AG04449 (cell line): ENCODE measurements at regions not wholly inside any gene's neighbourhood (a gene's known extent, or its start where the extent isn't known, plus 50 kb on each side); places are given as distances from the start of the nearest gene placed in this dataset.
"Not testable (repeated sequence)": the region's sequence is repeated elsewhere in the genome, so short reads cannot be mapped to it uniquely, and the experiment has no call there.

ENCODE experiments used
- CTCF ChIA-PET: fragments of 350-600 bp; formaldehyde crosslinking; extraction: SDS; loops from one replicate; lab custom pipeline; 2021; ENCODE audit warnings: antibody characterized with exemption; lab: Yijun Ruan, JAX
- POLR2A ChIA-PET: fragments of 400-600, 350-600 bp; formaldehyde crosslinking; extraction: SDS; loops from one replicate; lab custom pipeline; 2020; ENCODE audit warnings: antibody characterized with exemption, inconsistent platforms; lab: Yijun Ruan, JAX
- DNase-seq: peaks from one replicate; pipeline ENCODE4 v3.0.0-alpha.2; 2010; ENCODE audit warnings: low read depth, low spot score
- H3K4me3 ChIP-seq: 2 replicates; pipeline ENCODE4 v1.5.1; 2011; ENCODE audit warnings: low read depth, mild to moderate bottlenecking, control low read depth, low read length
- CTCF ChIP-seq: IDR thresholded peaks from one replicate; pipeline ENCODE4 v1.5.1; 2011; ENCODE audit warnings: mild to moderate bottlenecking, moderate library complexity, low read length, control low read depth, inconsistent platforms; ENCODE audit not compliant: insufficient read depth; ENCODE audit errors: missing control alignments

GRCh38 chr11:114794048-114794684 lies 115.8 kb downstream of the NXPE2 start:
- no peak overlapping the region for H3K4me3 ChIP-seq
- ChIA-PET POLR2A (no interaction called here), CTCF (interaction anchor here (1.3 kb wide), 1 partner anchor 19 kb away, joined by 4 read pairs; no protein-coding TSS in a partner anchor)
- DNase-seq, result no peak
- TF ChIP-seq CTCF, result no peak

GRCh38 chr11:114796954-114797721 lies 118.8 kb downstream of the NXPE2 start:
- ChIA-PET POLR2A (no interaction called here), CTCF (interaction anchor here (1.2 kb wide), 1 partner anchor 23 kb away, joined by 3 read pairs; no protein-coding TSS in a partner anchor)
- no peak for DNase-seq
- TF ChIP-seq CTCF, result no peak
- no peak overlapping the region for H3K4me3 ChIP-seq

- no peak for DNase-seq
- TF ChIP-seq CTCF, result no peak
- ChIA-PET POLR2A (no interaction called here), CTCF (no interaction called here)
- no peak overlapping the region for H3K4me3 ChIP-seq
These were observed 121.1 kb downstream of the NXPE2 start for GRCh38 chr11:114799476-114799875.

- DNase-seq, result no peak
- ChIA-PET POLR2A (no interaction called here), CTCF (no interaction called here)
- no peak for TF ChIP-seq CTCF
- no peak overlapping the region for H3K4me3 ChIP-seq
These were observed 123.4 kb downstream of the NXPE2 start for GRCh38 chr11:114801773-114802172.

- no peak for DNase-seq
- POLR2A ChIA-PET, result no interaction called here
- no peak for TF ChIP-seq CTCF
- no peak overlapping the region for H3K4me3 ChIP-seq
- CTCF ChIA-PET, result no interaction called here
These were observed 124.6 kb downstream of the NXPE2 start for GRCh38 chr11:114802878-114803277.

- POLR2A ChIA-PET, H3K4me3 ChIP-seq, DNase-seq, CTCF ChIA-PET: not testable (repeated sequence)
These were observed 127.1 kb downstream of the NXPE2 start for GRCh38 chr11:114805431-114805830.
